ENCODE measurements at regions not wholly inside any gene's neighbourhood (a gene's known extent, or its start where the extent isn't known, plus 50 kb on each side); places are given as distances from the start of the nearest gene placed in this dataset.

GRCh38 chr9:106358331-106358730, 504.6 kb upstream of the ZNF462 start (continued):
- TF ChIP-seq CHD7 (IDR thresholded peaks at IDR 0.05; ENCODE audit: insufficient replicate concordance, low read length) (no peak), CEBPB (IDR thresholded peaks at IDR 0.05; ENCODE audit: low read depth, low read length) (no peak), RBBP5 (IDR thresholded peaks at IDR 0.05; ENCODE audit: borderline replicate concordance, low read depth, low read length) (no peak), SIX5 (IDR thresholded peaks at IDR 0.05; ENCODE audit: low read depth, low read length) (no peak), CBX8 (IDR thresholded peaks at IDR 0.05; ENCODE audit: borderline replicate concordance, low read depth, low read length) (no peak), SIRT6 (IDR thresholded peaks at IDR 0.05; ENCODE audit: low read length) (no peak), GTF2F1 (IDR thresholded peaks at IDR 0.05; ENCODE audit: borderline replicate concordance, low read depth, low read length) (no peak)

Data from H1 (cell line).